CD4-positive, alpha-beta T cell treated with Interleukin-4 for 4 hours (primary cell): ENCODE measurements at regions not wholly inside any gene's neighbourhood (a gene's known extent, or its start where the extent isn't known, plus 50 kb on each side); places are given as distances from the start of the nearest gene placed in this dataset.

Experiments used
- DNase-seq: peaks from one replicate; pipeline ENCODE4 v3.0.0-alpha.2; 2020

DNA sequence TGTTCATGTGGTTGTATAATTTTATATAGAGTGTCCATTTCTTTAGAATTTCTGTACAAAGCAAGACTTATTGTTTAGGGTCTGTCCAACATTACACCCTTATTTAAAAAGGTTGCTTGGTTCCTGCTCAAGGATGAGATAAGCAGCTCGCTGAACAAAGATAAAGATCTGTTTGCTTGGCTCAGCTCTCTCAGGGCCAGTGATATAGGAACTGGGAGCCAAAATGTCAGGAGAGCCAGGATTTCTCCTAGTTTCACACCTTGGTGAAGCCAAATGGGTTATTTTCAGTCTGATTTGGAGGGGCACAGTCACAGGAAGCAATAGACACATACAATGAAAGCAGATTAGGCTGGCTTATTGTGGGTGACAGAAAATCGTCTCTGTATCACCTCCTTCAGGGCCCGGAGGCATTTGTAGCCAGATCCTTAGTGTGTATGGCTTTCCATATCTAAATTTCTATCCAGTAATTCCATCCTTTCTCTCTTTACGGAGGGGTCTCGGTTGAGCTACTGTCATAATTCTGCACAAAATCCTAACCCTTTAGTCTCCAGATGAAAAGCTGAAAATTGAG lies 396.4 kb downstream of the TMEM232 start:
- no peak for DNase-seq

DNA sequence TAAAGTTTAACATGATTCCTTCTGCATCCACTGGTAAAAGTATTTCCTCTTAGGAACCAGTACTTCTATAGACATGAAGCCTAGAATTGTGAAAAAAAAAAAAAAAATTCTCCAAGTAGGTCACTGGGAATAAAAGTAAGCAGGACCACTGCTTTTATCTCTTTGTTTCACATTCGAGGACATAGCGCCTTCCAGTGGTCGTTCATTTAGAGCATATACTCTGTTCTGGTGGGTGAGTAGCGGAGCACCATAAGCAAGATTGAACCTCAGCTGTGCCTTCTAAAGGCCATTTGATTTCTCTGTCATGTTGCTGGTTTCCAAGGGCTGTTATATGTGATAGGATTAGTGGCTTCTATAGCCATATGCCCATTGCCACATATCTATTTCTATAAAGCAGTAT lies 393.1 kb downstream of the TMEM232 start:
- no peak for DNase-seq

DNA sequence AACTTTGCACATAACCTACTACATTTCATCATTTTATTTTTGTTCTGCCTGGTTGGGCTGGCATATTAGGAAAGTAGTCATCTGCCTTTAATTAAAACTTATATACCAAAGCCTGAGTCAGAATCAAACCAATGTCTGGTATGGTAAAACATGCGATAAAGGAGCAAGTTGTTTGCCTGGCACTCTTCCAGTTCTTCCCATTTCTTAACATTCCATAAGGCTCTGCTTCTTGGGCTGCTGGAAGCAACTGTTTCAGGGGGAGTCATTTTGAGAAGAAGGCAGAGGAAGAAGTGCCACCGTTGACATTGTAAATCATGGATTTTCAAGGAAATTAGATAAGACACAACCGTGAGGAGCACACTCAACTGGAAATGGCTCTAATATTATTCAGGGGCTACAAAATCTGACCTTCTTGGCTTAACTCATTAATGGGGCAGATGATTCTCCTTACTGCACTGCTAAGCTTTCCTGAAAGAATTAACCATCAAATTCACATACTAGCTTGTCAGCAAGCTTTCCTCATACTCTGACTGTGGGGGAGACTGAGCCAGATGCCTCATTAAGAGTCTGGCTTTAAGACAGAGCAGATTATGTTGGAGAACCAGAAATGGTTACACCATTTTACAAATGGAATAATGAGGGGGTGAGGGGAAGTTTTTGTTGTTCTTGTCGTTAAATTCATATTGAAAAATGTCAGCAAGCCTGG lies 391.0 kb downstream of the TMEM232 start:
- no peak for DNase-seq

DNA sequence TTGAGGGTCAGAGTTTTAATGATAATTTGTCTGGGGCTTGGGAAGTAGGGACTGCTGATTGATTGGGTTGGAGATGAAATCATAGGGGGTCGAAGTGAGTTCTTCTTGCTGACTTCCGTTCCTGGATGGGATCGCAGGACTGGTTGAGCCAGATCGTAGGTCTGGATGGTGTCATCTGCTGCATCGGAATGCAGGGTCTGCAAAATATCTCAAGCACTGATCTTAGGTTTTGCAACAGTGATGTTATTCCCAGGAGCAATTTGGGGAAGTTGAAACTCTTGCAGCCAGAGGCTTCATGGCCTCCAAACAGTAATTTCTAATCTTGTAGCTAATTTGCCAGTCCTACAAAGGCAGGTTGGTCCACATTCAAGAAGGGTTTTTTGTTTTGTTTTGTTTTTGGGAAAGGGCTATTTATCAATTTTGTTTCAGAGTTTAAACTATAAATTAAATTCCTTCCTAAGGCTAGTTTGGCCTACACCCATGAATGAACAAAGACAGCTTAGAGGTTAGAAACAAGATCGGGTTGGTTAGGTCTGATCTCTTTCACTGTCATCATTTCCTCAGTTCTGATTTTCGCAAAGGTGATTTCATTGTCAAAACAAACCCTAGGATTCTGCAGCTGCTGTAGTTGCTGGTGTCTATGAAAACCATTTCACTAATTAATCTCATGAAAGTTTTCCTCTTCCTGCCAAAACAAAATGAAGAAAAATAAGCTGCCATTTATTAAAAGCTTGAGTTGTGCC lies 388.0 kb downstream of the TMEM232 start:
- no peak for DNase-seq

DNA sequence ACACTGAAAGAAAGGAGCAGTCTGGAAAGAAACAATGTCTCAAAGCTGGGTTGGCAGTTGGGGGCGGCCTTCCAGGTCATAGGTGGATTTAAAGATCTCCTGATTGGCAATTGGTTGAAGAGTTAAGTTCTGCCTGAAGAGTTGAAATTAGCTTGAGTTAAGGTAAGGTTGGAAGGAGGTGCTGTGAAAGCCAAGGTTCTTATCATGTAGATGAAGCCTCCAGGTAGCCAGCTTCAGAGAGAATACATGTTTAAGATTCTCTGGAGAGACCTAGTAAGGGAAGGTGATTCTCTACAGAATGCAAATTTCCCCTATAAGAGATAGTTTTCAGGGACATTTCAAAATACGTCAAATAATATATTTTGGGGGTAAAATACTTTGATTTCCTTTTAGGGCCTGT lies 387.1 kb downstream of the TMEM232 start:
- no peak for DNase-seq

DNA sequence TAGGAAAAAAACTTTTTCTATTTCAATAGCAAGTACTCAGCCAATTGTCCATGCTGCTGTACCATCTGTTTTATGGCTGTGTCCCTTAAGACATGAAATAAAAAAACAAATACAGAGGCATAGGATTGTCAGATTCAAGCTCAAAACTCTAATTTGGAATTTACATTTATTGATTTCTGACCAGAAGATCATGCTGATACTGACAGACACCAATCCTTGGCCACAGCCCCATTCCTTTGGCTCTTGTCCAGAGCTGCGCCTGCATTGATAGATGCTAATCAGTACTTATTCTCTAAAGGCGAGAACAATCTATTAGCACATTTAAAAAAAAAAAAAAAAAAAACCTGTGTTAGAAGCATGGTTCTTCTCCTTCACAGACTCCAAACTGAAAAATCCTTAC lies 384.6 kb downstream of the TMEM232 start:
- no peak for DNase-seq

DNA sequence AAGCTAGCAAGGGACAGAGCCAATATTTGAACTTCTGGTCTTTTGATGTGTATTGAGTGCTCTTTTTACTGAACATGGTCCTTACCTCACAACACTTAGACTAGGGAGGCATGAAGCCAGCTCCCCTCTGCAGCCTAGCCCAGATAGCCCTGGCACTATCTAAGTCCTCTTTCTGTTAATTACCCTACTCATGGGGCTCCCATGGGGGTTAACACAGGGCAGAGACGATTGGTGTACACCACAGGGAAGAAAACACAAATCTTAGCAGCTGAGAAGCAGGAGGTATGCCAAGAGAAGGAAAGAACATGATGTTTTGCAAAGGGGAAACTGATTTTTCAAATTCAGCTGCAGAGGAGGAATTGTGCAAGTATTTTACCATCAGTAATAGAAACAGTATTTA lies 383.8 kb downstream of the TMEM232 start:
- no peak for DNase-seq

DNA sequence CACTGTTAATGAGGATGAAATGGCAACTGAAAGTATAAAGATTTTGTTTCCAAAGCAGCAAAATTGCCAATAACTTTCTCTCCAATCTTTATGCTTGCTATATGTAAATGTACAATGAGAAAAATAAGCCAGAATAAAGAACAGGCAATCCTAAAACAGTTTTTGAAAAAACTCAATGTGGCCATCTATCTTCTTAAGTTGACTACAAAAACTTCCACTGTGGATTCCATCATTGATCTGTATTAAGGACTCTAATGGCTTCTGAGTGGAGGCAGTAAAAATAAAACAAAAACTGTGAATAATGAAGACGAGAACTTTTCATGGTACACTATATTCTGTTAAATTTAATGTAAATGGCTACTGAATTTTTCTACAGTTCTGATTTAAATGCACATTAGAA lies 382.9 kb downstream of the TMEM232 start:
- no peak for DNase-seq

DNA sequence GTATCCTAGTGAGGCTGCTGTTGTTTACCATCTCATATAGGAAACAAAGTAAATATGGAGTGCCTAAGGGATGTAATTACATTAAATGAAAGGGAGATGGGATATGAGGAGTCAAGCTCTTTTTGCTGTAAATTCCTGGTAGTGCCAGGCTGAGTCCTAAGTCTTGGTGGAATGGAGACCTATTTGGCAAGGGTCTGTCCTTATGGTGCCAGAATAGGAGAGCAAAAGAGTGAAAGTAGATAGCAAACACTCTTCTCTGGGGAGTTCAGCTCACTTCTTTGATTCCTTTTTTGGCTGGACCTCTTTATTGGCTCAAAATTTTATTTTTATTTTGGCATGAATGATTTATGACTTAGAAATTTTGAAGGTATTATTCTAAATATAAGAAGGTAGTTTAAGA lies 380.8 kb downstream of the TMEM232 start:
- no peak for DNase-seq

DNA sequence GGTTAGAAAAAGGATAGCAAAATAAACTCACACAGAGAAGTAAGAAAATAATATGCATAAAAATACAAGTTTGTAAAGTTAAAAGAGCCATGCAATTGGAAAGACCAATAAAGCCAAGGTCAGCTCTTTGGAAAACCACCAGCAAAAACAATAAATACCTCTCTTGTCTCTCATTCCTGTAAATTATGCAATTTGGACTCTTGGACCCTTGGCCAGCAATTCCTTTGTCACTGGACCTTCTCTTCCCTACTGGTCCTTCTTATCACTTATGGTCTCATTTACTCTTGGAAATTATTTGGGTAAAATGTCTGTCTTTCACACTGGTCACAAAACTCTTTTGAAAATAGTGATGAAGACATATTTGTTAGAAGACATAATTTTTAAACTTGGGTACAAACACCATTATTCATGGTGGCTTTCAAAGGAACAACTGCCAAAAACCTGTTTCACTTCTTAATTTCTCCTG lies 379.5 kb downstream of the TMEM232 start:
- DNase-seq, result no peak

DNA sequence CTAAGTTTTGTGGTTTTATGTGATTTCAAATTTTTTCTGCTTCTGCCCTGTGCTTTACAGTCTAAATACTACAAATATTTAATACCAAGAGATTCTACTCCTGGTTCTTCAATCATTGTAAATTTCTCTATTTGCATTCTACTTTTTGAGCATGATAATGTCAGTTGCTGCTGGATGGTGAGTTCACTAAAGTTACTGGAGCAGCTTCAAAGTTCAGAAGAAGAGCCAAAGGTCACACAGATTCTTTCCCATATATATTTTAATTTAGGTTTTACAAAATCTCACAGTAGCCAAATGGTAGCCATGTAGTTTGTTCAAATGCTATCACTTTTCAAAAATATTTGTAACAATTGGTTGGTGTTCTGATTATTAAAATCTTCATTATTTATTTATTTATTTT lies 378.7 kb downstream of the TMEM232 start:
- no peak for DNase-seq

DNA sequence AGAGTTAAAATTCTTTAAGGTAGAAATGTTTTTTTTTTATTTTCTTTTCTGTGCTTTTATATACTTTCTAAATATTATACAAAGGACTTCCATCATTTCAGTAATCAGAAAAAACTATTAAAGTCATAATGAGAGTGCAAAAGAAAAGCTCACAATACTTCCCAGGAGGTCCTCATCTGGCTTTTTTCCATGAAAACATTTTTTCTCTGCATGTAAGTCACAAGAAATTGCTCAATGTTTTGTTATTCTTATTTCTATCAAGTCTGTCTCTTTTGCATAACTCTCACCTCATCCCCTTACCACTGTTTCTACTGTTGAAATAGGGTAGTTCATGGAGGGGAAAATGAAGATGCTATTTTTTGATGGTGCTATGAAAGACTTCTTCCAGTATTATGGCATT lies 375.0 kb downstream of the TMEM232 start:
- DNase-seq, result no peak

DNA sequence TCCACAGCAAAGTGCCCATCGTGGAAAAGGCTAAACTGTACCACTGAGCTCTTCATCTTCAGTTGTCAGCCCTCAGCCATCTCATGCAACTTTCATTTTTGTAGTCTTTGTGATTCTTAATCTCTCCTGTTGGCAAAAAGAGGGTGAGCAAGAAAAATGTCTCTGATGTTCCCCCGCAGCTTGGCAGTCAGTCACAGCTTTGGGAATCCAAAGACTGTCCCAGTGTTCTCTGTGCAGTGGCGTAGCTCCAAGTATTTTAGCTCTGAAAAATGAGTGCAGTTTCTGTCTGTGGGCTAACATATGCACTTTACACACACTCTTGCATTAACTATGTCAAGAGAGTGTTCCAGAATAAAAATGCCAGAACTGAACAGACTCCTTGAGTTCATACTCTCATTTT lies 372.2 kb downstream of the TMEM232 start:
- no peak for DNase-seq

DNA sequence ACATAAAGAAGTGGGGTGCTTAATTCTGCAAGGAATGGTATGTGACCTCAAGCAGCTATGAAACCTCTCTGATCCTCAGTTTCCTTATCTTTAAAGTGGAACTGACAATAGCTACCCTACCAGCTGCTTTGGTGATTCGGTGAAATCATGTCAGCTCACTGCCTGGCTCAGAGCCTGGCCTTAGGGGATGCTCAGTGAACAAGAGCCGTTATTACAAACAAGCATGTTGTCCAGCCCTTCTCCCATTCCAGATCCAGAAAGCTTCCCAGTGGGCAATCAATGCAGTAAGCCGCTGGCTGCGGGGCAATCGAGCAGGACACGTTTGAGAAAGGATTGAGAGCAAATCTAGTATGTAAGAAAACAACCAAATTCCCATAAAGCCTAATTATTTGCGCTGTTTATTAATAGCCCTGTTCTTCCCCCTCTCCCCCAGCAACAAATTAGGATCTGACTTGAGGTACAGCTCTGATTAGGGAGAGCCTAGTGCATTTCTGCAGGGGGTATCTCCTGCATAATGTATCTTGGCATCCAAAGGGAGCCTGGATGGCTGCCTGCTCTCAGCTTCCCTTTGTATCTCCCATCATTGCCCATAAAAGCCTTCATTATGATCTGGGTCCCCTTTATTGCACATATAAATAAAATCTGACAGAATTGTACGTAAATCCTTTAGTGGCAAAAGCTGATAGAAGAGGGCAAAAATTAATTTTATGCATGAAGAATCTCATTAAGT lies 371.4 kb downstream of the TMEM232 start:
- DNase-seq, result no peak

DNA sequence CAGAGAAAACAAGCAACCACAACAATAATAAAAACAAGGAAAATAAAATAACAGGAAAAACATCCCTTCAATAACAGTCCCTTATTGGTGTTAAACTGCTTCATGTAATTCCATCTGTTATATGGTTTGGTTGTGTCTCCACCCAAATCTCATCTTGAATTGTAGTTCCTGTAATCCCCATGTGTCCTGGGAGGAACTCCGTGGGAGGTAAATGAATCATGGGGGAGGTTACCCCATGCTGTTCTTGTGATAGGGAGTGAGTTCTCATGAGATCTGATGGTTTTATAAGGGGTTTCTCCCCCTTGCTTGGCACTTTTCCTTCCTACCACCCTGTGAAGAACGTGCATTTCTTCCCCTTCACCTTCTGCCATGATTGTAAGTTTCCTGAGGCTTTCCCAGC lies 369.8 kb downstream of the TMEM232 start:
- no peak for DNase-seq

DNA sequence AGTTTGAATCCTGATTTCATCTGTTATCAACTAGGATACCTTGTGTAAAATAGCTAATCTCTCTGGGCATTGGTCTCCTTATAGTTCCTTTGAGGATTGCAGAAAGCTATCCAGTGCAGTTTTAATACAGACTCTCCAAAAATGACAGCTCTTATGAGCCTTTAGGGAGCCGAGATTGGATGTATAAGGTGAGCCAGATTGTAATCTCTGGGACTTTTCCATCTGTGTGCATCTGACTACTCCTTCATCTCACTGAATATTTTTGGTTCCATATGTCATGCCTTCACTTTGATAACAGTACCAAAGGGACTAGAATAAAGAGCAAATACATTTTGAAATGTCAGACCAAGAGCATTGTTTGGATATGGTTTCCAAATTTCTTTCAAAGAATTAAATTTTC lies 367.2 kb downstream of the TMEM232 start:
- DNase-seq, result no peak

DNA sequence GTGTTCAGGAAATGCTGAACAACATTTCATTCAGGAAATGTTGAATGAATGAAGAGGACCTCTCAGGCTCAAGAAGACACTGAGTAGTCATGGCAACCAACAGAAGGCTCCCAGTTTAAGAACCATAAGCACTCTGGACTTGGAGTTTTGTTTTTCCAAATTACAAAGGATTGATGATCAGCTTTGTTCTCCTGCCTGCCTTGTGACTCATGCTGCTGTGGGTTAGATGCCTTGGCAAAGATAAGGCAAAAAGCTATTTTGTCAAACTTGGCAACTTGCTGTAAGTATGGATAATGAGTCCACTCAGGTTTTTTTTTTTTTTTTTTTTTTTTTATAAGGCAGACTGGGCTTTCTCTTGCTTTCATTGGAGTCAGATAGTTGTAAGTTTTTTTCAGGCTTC lies 365.0 kb downstream of the TMEM232 start:
- no peak for DNase-seq

DNA sequence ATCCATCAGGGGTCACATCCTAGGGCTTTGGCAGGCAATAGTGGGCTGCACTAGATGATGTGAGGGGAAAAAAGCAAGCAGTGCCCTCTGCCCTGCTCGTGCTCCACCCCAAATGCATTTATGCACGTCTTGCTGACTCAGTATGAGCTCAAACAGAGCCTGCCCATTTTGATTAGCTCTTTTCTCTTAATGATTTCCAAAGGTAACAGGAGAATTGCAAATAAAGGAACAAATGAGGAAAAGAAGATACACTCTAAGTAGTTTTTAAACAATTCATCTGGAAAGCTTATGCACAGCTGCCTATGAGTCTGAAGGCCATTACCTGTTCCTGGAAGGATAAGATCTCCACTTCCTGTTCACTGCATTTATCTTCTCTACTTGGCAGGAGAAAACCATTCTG lies 364.2 kb downstream of the TMEM232 start:
- DNase-seq, result no peak

DNA sequence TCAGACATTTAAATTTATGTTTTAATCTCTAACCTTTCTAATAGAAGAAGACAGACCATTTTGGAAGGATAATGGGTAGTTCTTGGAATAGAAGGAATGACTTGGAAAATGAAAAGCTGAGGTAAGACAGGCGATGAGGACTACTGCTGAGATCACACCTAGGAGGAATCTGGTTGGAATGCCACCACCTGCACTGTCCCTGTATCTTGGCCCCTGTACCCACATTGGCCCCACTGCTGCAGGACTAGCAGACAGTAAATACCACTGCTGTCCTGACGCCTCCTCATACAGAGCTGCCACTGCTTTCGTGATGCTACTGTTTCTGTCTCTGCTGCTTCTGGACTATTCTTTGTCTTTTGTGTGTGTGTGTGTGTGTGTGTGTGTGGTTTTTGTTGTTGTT lies 359.8 kb downstream of the TMEM232 start:
- DNase-seq, result no peak
